ENCODE measurements at regions not wholly inside any gene's neighbourhood (a gene's known extent, or its start where the extent isn't known, plus 50 kb on each side); places are given as distances from the start of the nearest gene placed in this dataset.

GRCh38 chr17:36726199-36726598 is 124.8 kb downstream of the MRM1 start:
- no peak for FAIRE-seq
- DNase-seq (ENCODE audit: extremely low spot score, insufficient read length, low read depth) = no peak

DNA sequence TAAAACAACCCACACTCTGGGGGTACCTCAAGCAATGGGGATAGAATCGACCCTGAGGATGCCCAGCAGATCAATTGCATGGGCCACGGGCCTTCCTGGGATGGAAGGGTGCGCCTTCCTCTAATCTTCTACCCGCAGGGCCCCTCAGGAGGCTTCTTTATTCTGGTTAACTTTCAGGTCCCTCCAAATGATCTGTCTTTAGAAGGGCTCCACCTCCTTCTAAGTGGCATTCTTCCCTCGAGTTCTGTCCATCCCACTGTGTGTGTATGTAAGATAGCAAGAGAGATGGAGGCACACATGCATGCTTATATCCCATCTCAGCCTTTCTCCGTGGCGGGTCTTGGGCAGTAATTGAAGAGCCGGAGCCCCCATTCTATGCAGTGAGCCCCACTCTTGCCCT is 125.7 kb downstream of the MRM1 start:
- no peak for FAIRE-seq
- no peak for DNase-seq (ENCODE audit: extremely low spot score, insufficient read length, low read depth)

DNA sequence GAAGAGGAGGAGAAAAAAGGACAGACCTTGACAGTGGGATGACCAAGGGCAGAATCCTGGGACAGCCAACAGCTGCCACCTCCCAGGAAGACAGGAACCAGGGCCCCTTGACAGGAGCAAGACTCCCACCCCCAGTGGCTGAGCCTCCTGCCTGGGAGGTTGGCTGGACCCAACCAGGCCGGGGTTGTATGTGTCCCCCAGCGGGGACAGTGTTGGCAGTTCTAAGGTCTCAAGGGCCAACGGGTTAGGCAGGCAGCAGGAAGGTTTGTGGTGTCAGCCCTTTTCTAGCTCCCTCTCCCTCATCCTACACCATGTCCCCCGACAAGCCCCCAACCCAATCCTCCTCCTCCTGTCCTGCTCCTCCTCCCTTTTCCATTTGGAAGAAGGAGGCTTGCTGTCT is 126.2 kb downstream of the MRM1 start:
- DNase-seq (ENCODE audit: extremely low spot score, insufficient read length, low read depth) (no peak), FAIRE-seq (no peak)

GRCh38 chr17:36728030-36728991 is 126.9 kb downstream of the MRM1 start:
- FAIRE-seq (no peak), DNase-seq (ENCODE audit: extremely low spot score, insufficient read length, low read depth) (no peak)

DNA sequence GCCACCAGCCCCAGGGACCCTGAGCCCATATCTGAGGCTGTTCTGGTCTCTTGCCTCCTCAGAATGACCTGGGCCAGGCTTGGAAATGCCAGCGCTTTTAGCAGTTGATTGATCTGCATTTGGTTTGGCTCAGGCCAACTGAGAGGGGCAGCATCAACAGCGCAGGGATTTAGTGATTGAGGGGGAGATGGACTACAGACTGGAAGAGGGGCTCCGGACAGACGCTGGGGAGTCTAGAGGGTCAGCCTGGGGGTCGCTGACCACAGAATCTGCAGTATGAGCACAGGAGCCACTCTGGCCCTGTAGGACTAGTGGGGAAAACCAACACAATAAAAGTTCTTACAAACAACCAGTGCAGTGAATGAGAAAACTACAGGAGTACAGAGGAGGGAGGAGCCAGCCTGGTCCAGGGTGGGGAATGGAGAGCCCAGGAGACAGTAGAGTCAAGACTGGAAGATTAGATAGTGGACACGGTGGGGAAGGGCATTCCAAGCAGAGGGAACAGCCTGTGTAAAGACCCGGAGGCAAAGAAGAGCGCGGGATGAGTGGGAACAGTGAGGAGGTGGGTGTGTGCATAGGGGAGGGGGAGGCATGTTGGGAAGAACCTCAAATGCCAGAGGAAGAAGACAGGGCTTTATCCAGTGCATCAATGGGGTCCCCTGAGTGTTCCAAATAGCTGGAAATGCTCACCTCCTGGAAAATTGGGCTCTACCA is 128.9 kb downstream of the MRM1 start:
- DNase-seq (ENCODE audit: extremely low spot score, insufficient read length, low read depth) (no peak), FAIRE-seq (no peak)

- no peak for DNase-seq (ENCODE audit: extremely low spot score, insufficient read length, low read depth)
- FAIRE-seq = no peak
Observed at GRCh38 chr17:36730857-36731490, 129.6 kb downstream of the MRM1 start.

DNA sequence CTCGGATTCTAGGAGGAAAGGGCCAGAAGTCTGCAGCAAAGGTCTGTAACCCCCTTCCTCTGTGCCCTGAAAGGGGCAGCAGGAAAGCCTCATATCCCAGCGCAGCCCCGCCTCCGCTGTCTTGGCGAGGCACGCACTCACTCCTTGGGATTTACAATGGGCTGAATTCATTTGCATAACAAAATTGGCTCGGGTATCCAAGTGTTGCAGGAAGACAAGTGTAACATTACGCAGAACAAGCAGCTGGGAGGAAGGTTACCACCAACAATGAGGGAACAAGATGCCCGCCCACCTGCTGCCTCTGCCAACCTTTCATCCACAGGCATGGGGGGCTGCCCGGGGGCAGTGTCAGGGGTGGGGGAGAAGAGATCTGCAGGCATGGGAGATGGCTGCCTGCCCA is 130.4 kb downstream of the MRM1 start:
- FAIRE-seq (no peak), DNase-seq (ENCODE audit: extremely low spot score, insufficient read length, low read depth) (no peak)

DNA sequence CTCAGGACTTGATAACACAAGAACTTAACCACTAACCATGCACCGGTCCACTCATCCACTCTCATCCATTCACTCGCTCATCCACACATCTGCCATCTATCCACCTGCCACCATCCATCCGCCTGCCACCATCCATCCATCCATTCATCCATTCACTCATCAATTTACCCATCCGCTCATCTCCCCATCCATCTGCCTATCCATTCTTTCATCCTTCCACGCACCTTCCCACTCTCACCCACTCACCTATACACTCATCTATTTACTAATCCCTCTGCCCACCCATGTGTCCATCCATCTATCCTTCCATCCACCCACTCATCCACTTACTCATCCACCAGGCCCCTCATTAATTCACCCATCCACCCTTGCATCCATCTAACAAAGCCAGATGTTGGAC is 131.0 kb downstream of the MRM1 start:
- no peak for FAIRE-seq
- no peak for DNase-seq (ENCODE audit: extremely low spot score, insufficient read length, low read depth)

- FAIRE-seq = no peak
- DNase-seq (ENCODE audit: extremely low spot score, insufficient read length, low read depth) = no peak
Observed at GRCh38 chr17:36736201-36737156, 135.1 kb downstream of the MRM1 start.

GRCh38 chr17:36739208-36739607 is 137.8 kb downstream of the MRM1 start:
- DNase-seq (ENCODE audit: extremely low spot score, insufficient read length, low read depth) = no peak
- no peak for FAIRE-seq

- no peak for DNase-seq (ENCODE audit: extremely low spot score, insufficient read length, low read depth)
- no peak for FAIRE-seq
Observed at GRCh38 chr17:36740157-36740556, 138.8 kb downstream of the MRM1 start.

GRCh38 chr17:36741019-36741902 is 139.9 kb downstream of the MRM1 start:
- DNase-seq (ENCODE audit: extremely low spot score, insufficient read length, low read depth) (no peak), FAIRE-seq (no peak)

GRCh38 chr17:36742267-36743000 is 141.1 kb downstream of the MRM1 start:
- FAIRE-seq (no peak), DNase-seq (ENCODE audit: extremely low spot score, insufficient read length, low read depth) (no peak)

DNA sequence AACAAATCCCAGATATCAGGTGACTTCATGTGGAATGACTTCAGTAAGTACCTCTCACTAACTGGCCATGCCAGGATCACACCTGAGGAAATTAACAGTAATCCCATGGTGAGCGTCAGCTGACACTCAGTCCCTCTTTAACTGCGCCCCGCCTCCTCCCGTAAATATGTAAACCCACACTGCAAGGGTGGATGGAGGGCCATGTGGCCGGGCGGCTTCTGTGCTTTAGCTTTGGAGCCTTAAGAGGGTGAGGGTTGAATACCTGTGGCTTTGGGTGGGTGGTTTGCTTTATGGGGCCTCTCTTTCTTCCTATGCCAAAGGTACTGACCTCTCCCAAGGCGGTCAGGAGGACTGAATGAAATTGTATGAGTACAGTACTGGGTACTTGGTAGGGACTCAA is 141.7 kb downstream of the MRM1 start:
- no peak for DNase-seq (ENCODE audit: extremely low spot score, insufficient read length, low read depth)
- FAIRE-seq = no peak

DNA sequence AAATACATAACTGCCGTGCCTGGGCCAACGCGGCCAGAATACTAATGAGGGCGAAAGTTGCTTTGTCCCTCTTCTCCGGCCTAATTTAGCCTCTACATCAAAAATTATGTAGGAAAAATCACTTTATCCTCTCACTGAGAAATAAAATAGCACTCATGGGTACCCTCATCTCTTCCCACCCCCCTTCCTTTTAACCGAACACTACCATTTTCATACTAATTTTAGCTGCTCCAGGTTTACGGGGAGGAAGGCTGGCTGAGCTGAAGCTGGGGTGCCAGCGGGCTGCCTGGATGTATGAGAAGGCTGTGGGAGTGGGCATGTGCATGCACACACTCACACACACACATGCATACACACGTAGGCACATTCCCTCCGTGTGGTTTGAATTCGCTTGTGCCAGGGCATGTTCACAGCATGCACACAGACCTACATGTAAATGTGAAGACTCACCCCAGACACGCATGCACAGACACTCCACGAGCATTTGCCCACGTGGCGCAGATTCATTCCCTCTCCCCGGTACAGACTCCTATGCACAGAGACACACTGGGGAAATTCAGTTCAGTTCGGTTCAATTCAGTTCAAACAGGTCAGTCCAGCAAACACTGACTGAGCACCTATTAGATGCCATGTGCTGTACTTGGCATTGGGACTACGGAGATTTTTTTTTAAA is 145.1 kb downstream of the MRM1 start:
- FAIRE-seq (no peak), DNase-seq (ENCODE audit: extremely low spot score, insufficient read length, low read depth) (no peak)

DNA sequence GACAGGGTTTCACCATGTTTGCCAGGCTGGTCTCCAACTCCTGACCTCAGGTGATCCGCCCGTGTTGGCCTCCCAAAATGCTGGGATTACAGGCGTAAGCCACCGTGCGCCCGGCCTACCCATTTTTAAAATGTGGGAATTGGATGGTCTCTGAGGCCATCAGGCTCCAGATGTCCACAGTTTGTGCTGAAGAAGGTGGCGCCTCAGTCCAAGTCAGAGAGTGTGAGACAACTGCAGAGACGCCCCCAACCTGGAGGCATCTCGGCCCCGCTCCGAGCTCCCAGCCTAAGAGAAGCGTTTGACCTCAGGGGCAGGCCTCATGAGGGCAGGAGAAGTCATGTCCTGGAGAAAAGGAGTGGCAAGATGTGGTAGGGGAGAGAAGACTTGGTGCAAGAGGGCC is 146.5 kb downstream of the MRM1 start:
- no peak for FAIRE-seq
- DNase-seq (ENCODE audit: extremely low spot score, insufficient read length, low read depth) = no peak

DNA sequence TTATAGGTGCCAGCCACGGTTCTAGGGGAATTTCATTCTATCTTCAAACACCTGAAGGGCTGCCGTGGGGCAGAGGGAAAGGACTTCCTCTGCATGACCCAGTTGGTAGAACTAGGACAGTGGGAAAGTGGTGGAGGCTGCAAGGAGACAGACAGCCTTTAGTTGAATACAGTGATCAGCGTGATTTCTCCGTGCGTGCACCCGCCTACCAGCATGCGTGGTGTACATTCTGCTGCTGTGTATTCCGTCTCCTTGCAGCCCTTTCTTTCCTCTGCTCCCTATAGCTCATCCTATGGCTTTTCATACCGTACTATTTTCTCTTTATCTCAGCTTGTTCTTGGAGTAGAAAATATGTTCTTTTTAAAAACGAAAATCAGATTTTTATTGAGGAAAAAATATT is 146.9 kb downstream of the MRM1 start:
- no peak for FAIRE-seq

GRCh38 chr17:36749493-36749892 is 148.1 kb downstream of the MRM1 start:
- no peak for DNase-seq (ENCODE audit: extremely low spot score, insufficient read length, low read depth)
- FAIRE-seq = no peak

More for the DNA sequence above, 146.9 kb downstream of the MRM1 start:
- no peak for DNase-seq (ENCODE audit: extremely low spot score, insufficient read length, low read depth)

All from GM18507 (cell line).